ENCODE measurements at regions not wholly inside any gene's neighbourhood (a gene's known extent, or its start where the extent isn't known, plus 50 kb on each side); places are given as distances from the start of the nearest gene placed in this dataset.

GRCh38 chr20:11077226-11077625 lies 403.4 kb upstream of the JAG1 start:
- TF ChIP-seq ELK1 (IDR thresholded peaks at IDR 0.05; ENCODE audit: low read depth, low read length): no peak
- no peak for TF ChIP-seq RFX5 (IDR thresholded peaks at IDR 0.05; ENCODE audit: low read depth, low read length)
- no peak for TF ChIP-seq SMARCA5 (IDR thresholded peaks at IDR 0.05)
- TF ChIP-seq JUND (IDR thresholded peaks at IDR 0.05; ENCODE audit: low read depth, low read length): no peak
- no peak for TF ChIP-seq CREM (IDR thresholded peaks at IDR 0.05; ENCODE audit: low read depth)
- TF ChIP-seq KAT2A (conservative IDR thresholded peaks at IDR 0.05; ENCODE audit: control insufficient read depth, low read depth, low read length): no peak
- no peak for TF ChIP-seq CHD4 (IDR thresholded peaks at IDR 0.05)
- no peak for TF ChIP-seq CBX5 (IDR thresholded peaks at IDR 0.05; ENCODE audit: low read depth)
- TF ChIP-seq BCL11A (IDR thresholded peaks at IDR 0.05; ENCODE audit: low read depth, low read length): no peak
- TF ChIP-seq PAX8 (IDR thresholded peaks at IDR 0.05): no peak
- no peak for TF ChIP-seq EP300 (IDR thresholded peaks at IDR 0.05; ENCODE audit: borderline replicate concordance in 1 of 2, control insufficient read depth in 1 of 2, low read depth in 2 of 2, low read length in 2 of 2)
- no peak for TF ChIP-seq CBFB (IDR thresholded peaks at IDR 0.05; ENCODE audit: low read depth)
- intact Hi-C loops (cut with micrococcal nuclease; ENCODE audit: unreplicated experiment) (loop anchor here (10.0 kb wide), 1 partner anchor 468 kb away; no protein-coding TSS in a partner anchor), in situ Hi-C loops (cut with MboI) (no loop called here)
- Histone ChIP-seq H3K9ac (ENCODE audit: control insufficient read depth, insufficient read depth, low read length) (no peak overlapping the region), H3K4me3 (no peak overlapping the region), H3K9me3 (replicated peaks; ENCODE audit: control insufficient read depth, insufficient read depth, low read length) (no peaks in the 10 kb centered on the region; the same call in 2 of the 3 replicates), H3K4me1 (ENCODE audit: control insufficient read depth, insufficient read depth, low read length) (no peaks in the 10 kb centered on the region), H3K4me2 (ENCODE audit: control insufficient read depth, insufficient read depth) (no peak overlapping the region), H3K36me3 (ENCODE audit: control insufficient read depth in 2 of 2, insufficient read depth in 2 of 2, low read length in 1 of 2) (no peaks in the 10 kb centered on the region), H3K79me2 (ENCODE audit: control insufficient read depth, insufficient read depth, low read length) (no peaks in the 10 kb centered on the region), H2AFZ (ENCODE audit: control insufficient read depth, low read depth, low read length) (no peak overlapping the region), H3K27me3 (replicated peaks in 1 of 2; ENCODE audit: control insufficient read depth in 2 of 2, insufficient read depth in 2 of 2, low read length in 1 of 2) (no peaks in the 10 kb centered on the region), H4K20me1 (ENCODE audit: control insufficient read depth, insufficient read depth) (no peaks in the 10 kb centered on the region), H3K27ac (ENCODE audit: control insufficient read depth, insufficient read depth) (no peak overlapping the region)
- 21% methylated on average over 2 of the region's 2 CpGs for WGBS (ENCODE audit: insufficient coverage, insufficient replicate concordance, low lambda C conversion rate, missing lambda C conversion rate)
- no TSS peak for BruUV-seq (replicated peaks)
- RAD21 ChIA-PET (ENCODE audit: unreplicated experiment): no interaction called here
- FAIRE-seq (no peak), ATAC-seq (no peak), DNase-seq (ENCODE audit: low read depth, low spot score) (no peak)
- SMC1A ChIA-PET (ENCODE audit: uncharacterized antibody, unreplicated experiment): no interaction called here
- CTCF ChIA-PET: interaction anchor here (0.6 kb wide), 1 partner anchor 477 kb away, joined by 3 read pairs; no protein-coding TSS in a partner anchor
- POLR2A ChIA-PET: no interaction called here

Data from GM12878 (cell line).